AML-193 (cell line): ENCODE measurements at regions not wholly inside any gene's neighbourhood (a gene's known extent, or its start where the extent isn't known, plus 50 kb on each side); places are given as distances from the start of the nearest gene placed in this dataset.
"Not testable (repeated sequence)": the region's sequence is repeated elsewhere in the genome, so short reads cannot be mapped to it uniquely, and the experiment has no call there.

Experiments
- DNase-seq, 2 experiments: peaks; one replicate each; lab custom pipeline; 2025; lab: John Stamatoyannopoulos, UW

DNA sequence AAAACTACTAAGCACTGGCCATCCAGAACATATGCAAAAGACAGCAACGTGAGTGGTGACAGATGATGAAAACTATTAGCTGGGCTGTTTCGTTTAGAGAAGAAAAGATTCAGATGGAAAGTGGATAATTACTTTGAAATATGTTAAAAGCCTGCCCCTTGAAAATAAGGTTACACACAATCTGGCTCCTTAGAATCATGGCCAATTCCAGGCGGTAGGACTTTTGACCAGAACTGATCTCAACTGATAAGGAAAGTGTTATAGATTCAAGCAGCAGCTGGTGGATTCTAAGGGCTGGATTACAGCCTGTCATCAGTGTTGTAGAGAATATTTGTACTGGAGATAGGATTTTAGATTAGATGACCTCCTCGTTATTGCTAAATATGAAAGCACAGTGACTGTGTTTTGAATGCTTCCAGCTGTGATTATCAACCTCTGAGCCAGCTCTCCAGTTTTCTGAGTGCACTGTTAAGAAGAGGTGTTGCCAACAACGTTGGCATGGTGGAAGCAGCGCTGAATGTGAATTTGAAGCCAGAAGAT, 75.1 kb downstream of the KBTBD2 start:
- not testable (repeated sequence) for DNase-seq

DNA sequence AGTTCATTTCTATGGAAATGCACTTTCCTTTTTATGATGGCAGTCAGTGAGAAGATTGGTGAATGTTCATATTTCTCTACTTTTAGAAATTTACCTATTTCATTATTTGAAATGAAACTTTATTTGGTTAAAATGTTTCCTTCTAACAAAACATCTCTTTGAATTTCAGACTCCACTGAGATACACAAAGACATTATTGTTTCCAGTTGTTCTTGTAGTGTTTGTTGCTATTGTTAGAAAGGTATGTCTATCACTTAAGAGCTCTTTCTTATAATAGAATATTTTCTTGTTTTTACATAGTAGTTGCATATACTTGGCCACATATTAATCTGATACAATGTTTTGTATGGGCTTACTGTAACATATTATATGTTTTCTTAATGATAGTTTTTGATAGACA, 76.8 kb downstream of the KBTBD2 start:
- not testable (repeated sequence) for DNase-seq

DNA sequence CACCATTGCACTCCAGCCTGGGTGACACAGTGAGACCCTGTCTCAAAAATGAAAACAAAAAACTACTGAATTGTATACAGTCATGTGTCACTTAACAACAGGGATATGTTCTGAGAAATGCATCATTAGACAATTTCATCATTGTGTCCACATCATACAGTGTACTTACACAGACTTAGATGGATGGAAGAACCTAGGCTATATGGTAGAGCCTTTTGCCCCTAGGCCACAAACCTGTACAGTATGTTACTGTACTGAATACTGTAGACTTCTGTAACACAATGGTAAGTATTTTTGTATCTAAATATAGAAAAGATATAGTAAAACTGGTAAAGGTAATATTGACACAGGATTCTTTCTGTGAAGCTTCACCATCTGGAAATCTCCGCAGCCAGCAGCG, 81.7 kb downstream of the KBTBD2 start:
- no peak for DNase-seq

GRCh38 chr7:32809347-32809746, 82.2 kb downstream of the KBTBD2 start:
- DNase-seq, result no peak

GRCh38 chr7:32803406-32804141, 88.0 kb downstream of the KBTBD2 start:
- DNase-seq, result no peak

- DNase-seq, result no peak
Measured at GRCh38 chr7:32802305-32802910, 89.2 kb downstream of the KBTBD2 start.

DNA sequence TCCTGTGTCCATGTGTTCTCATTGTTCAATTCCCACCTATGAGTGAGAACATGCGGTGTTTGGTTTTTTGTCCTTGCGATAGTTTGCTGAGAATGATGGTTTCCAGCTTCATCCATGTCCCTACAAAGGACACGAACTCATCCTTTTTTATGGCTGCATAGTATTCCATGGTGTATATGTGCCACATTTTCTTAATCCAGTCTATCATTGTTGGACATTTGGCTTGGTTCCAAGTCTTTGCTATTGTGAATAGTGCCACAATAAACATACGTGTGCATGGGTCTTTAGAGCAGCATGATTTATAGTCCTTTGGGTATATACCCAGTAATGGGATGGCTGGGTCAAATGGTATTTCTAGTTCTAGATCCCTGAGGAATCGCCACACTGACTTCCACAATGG, 98.5 kb downstream of the KBTBD2 start:
- not testable (repeated sequence) for DNase-seq

DNA sequence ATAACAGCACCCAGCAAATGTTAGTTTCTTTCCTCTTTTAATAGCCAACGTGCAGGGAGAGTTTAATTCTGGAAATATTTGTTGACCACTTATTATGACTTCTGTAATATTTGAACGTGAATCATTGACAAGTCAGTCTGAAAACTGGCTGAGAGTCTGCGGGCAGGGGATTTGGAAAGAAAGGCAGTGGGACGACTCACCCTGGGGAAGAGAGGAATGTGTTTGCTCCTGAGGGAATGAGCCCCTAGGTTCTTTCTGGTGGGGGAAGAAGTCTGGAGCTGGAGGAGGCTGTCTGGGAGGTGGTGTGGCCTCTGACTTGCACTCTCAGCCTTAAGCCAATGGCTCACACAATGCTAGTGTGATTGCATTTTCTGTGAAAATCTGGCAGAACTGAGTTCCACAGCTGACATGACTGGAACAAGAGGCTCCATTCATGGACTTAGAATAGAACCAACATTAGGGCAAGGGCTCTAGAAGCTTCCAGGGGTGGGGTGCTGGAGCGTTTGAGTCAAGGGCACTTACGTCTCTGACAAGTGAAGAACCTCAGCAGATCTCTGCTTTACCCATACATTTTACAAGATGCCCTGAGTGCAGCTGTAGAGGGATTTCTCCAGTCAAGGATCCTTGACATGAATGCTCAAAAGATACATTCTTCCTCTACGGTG, 100.7 kb downstream of the KBTBD2 start:
- DNase-seq, result not testable (repeated sequence)

GRCh38 chr7:32789266-32789665, 102.3 kb downstream of the KBTBD2 start:
- not testable (repeated sequence) for DNase-seq

GRCh38 chr7:32788174-32788573, 103.4 kb downstream of the KBTBD2 start:
- not testable (repeated sequence) for DNase-seq

- DNase-seq, result not testable (repeated sequence)
Measured at GRCh38 chr7:32785365-32785944, 106.1 kb downstream of the KBTBD2 start.

GRCh38 chr7:32779895-32780294, 111.7 kb downstream of the KBTBD2 start:
- not testable (repeated sequence) for DNase-seq

DNA sequence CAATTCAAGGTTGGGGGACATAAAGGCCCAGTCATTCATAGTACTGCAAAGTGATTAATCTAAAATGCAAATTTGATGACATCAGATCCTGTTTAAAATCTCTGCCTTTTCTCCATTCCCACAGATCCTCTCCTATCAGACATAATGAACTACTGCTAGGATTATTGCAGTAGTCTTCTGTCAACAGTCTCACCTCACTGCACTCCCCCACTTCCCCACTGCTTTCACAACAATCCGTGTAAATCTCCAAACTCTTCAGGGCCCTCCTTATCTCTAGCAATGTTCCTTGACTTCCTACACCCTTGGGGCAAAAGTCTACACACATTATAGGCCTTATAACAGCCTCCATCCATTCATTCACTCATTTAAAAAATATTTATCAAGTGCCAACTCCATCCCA, 112.4 kb downstream of the KBTBD2 start:
- DNase-seq, result peak in 1 of 2 experiments; percentile 4

DNA sequence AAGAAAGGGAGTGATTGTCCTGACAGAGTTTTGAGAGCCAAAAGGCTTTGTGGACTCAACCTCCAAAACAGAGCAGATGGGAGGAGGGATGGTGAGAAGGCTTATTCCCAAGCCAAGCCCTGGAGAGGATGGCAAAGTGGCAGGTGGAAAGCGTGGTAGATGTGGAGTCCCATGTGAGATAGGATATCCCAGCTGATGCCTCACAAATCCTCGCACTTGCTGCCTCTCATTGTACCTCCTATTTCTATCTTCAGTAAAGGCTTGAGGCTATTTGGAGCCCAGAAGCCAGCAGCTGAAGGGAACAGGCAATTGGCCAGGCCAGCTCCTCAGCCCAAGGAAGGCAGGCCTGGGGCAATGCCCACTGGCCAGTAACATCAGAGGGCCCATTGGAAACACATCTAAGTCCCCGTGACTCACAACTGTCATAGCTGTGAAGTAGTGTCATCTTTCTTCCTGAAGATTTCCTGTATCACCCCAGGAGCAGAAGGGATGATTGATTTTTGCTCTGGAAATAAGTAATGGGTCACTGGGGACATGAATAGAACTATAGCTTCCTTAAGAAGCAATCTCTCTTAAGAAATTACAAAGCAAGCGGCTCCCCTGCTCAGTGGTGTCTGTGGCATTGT, 114.4 kb downstream of the KBTBD2 start:
- DNase-seq, result not testable (repeated sequence)

DNA sequence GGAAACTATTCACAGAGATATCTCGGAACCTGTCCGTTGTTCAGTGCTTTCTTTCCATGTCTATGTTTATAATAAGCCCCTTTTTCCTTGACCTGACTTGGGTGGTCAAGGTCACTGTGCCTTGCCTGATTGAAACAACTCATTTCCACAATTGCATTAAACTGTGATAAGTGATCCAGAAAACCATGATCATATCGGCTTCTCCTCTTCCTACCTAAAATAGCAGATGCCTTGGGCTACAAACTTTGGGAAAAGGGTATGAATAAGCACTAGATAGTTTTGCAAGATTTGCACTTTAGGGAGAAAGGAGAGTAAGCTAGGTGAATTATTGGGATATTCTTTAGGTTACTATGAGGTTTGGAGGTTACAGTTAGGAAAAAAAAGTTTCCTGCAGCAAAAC, 115.2 kb downstream of the KBTBD2 start:
- not testable (repeated sequence) for DNase-seq

DNA sequence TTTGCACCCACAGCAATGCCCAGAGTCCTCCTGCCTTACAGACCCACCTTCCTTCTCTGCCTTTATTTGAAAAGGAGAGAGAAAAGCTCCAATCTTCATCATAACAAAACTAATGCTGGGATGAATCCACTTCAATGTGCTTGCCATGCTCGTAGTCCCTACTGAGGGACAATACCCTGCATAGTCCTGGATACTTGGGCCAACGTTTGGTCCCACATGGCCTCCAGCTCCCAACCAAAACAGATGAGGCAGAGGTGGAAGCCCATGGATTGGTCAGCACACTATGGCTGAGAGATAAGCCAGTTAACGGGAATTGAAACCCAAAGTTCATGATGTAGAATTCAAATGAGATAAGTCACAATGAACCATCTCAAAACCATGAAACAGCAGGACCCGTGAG, 115.8 kb downstream of the KBTBD2 start:
- DNase-seq, result not testable (repeated sequence)

DNA sequence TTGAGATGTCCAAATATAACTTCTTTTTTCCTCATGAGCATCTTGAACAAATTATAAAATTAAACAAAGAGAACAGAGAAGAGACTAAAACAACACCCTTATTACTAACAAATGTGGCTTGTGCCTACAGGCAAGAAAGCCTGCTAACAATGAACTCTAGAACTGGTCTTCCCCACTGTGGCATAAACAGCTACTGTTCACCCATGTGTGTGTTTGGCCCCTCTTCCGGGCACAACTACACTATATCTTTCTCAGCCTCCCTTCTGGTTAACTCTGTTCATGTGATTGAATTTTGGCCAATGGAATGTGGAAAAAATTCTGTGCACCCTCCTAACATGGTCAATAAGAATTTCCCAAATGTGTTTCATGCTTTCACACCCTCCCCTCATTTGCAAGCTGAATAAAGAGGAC, 117.0 kb downstream of the KBTBD2 start:
- DNase-seq, result no peak

- DNase-seq, result not testable (repeated sequence)
Measured at GRCh38 chr7:32768866-32769510, 122.6 kb downstream of the KBTBD2 start.

GRCh38 chr7:32768338-32768737, 123.2 kb downstream of the KBTBD2 start:
- DNase-seq, result not testable (repeated sequence)

DNA sequence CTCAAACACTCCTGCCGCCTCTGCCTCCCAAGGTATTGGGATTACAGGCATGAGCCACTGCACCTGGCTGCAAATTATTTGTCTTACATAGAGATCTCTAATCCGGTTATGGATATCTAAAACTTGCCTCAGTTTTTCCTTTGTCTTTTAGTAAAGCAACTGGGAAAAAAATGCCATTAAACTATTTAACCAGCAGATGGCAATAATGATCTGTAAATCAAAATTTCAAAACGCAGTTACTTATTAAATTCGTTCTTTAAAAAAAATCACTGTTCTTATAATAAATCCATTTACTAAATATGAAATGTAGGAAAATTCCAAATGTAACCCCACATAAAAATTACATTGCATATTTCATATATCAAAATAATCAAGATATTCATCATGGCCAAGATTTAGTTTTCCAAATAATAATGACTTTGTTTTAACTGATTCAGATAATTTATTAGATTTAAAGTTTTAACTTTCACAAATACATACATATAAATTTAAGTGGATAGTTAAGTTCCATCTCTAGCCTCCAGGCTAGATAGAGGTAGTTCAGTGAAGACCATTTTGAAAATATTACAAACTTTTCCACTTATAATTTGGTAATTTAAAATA, 125.8 kb downstream of the KBTBD2 start:
- peak; percentile 9 to 28 for DNase-seq

GRCh38 chr7:32765185-32765584, 126.4 kb downstream of the KBTBD2 start:
- DNase-seq, result no peak
